GM18508 (cell line): ENCODE measurements at regions not wholly inside any gene's neighbourhood (a gene's known extent, or its start where the extent isn't known, plus 50 kb on each side); places are given as distances from the start of the nearest gene placed in this dataset.

ENCODE experiments used
- ATAC-seq: cut with Tn5 transposase; IDR thresholded peaks from one replicate; pipeline ENCODE4 v1.9.1; 2021; ENCODE audit warnings: moderate number of reproducible peaks; ENCODE audit not compliant: insufficient read depth, unreplicated experiment

DNA sequence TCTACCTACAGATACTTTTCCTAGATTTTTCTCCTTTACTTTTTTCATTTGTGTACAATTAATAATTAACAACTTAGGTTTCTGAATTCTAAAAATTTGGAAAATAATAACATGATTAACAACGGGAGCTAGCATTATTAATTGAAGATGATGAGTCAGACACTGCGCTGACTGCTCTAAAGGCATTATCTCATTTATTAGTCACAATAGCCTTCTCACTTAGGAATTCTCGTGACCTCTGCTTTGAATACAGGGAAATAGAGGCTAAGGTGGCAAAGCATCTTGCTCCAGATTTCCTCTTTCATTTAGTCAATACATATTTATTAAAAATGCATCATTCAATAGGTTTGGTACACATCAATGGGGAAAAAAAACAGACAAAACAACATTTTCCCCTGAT, 441.3 kb downstream of the PCDH18 start:
- no peak for ATAC-seq

DNA sequence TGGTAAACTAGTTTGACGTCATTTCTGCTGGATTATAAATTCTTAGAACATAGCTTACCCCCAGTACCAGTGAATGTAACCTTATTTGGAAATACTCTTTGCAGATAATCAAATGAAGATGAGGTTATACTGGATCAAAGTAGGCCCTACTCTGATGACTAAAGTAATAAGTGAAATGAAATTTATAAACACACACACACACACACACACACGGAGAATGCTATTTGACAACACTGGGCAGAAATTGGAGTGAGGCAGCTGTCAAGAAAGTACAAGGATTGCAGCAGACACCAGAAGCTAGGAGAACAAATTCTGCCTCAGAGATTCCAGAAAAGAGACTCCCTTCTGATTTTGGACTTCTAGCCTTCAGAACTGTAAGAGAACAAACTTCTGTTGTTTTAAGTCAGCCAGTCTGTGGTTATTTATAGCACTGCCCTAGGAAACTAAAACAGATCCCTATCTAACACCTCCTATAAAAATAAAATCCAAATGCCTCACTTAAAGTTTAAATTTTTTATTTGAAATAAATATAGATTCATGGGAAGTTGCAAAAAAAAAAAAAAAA, 448.6 kb downstream of the PCDH18 start:
- ATAC-seq, result no peak

DNA sequence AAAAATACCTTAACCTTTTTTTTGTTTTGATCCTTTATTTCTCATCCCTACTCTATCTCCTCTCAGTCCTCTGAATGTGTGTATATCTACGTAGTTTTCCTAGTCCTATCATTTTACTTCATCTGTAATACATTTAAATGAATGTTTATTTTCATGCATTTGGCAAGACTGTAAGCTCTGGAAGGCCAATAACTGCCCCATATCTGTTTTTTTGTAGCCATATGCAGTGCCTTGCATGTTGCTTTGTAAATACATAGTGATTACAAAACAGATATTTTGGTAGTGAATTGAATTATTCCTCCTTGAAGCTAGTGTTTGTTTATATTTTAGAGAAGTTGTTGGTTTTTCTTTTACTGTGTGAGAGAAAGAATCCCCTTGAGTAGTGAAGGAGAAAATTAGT, 450.2 kb downstream of the PCDH18 start:
- ATAC-seq, result no peak

DNA sequence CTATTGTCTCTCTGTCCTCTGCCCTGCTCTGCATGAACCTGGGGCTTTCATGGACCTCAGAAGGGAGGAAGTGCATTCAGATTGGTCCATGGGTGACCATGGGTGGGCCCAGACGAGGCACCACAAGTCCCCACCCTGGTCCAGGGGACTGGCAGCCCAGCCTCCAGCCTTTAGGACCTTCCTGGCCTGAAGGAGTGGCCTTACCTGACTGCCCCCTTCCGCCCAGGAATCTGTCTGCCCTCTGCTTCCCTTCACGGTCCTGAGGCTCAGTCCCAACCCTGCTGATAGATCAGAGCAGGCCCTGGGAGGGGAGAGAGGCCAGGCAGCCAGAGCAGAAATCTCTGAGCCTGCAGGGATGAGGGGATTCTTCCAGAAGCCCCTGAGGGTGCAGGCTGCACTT, 455.4 kb downstream of the PCDH18 start:
- no peak for ATAC-seq

DNA sequence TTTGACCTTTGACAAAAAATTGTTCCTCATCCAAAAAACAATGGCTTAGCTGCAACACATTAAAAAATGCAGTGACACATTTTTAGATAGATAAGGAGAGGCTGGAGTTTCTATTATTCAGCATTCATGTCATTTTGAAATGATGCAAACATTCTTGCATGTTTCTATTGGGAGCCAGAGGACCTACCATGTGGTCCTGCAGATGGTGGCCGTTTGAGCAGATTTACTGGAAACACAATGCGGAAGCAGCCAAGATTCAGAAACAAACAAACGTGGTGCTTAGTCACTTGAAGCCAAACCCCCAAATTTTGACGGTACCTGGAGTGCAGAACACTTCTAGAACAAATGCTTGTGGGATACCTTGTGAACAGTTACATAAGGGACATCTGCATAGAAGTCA, 456.7 kb downstream of the PCDH18 start:
- no peak for ATAC-seq

DNA sequence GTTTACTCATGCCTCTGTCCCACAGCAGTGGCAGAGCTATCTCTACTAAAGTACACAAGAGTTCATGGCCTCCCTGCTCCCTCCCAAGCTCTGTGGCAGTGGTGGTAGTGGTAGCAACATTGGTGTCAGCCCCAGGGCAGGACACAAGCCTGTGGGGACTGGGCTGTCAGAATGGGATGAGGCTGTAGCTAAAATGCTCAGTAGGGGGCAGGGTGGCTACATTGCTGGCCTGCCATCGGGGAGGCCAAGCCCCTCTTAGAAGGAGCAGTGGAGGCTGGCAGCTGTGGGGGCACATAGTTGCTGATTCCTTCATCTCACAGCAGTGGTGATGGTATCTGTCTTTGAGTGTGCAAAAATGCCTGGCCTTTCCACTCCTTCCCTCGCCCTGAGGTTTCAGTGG, 461.7 kb downstream of the PCDH18 start:
- ATAC-seq, result no peak

DNA sequence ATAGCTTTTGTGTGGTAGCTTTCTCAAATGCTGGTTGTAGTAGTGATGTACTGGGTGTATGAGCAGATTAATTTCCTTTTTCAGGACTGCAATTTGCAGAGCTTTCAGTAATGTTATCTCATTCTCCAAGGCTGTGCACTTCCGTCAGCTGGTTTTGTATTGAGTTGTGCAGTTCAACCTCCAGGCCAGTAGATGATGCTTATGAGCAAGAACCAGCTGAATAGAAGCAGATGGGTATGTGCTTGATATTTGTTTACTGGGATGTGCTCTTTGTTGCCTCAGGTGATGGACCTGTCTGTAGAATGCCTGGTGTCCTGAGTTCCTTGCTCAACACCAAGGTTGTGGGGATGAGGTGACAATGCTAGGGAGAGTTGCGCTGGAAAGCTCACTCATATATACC, 462.8 kb downstream of the PCDH18 start:
- no peak for ATAC-seq

DNA sequence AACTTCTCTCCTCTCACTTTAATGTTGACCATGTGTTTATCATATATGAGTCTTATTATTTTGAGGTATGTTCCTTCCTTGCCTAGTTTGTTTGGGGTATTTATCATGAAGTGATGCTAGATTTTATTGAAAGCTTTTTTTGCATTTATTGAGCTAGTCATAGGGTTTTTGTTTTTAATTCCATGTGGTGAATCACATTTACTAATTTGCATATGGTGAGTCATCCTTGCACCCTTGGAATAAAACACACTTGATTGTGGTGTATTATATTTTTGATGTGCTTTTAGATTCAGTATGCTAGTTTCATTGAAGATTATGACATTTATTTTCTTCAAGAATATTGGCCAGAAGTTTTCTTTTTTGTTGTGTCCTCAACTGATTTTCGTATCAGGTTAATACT, 464.6 kb downstream of the PCDH18 start:
- no peak for ATAC-seq

DNA sequence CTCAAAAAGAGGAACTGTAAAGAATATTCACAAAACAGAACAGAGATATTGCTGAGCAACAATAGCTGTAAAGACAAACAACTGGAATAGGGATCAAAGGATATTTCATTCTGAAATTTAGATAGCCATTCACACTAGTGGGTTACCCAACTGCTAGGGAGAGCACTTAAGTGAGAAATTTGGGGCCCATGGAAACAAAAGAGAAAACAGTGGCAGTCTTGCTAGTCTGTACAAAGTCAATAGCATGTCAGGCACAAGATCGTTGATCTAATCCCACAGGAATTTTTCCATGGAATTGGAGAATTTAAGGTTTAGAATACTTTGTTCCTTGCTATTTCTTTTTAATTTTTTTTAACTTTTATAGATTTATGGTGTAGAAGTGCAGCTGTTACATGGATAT, 467.0 kb downstream of the PCDH18 start:
- no peak for ATAC-seq

DNA sequence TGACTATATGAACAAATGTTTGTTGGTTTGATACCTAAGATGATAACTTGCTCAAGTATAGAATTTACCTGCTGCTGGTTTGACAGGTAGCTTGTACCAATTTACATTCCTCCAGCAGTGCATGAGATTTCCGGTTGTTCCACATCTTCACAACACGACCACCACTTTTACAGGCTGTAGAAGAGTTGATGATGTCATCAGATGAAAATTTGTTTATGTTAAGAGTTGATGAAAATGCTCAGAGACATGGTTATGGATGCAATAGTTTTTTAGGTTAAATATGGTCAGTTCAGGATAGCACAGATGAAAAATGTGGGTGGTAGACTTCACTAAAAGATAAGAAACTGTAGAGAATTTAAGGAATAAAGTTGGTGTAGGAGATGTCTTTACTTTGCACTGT, 468.3 kb downstream of the PCDH18 start:
- no peak for ATAC-seq

DNA sequence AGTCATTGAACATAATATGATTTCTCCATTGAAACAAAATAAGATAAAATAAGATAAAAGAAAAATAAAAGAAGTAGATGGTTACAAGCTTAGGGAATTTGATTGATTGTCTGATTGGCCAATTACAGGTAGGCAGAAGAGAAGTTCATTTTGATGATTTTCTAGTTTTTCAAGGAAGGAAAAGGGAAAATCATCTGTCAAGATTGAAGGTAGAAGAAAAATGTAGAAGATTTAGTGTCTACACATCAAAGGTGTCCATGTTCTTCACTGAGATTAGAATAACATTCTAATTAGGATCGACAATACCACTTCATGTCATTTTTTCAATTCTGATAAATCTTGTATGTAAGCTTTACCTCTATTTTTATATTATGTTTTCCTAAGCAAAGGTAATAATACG, 489.1 kb downstream of the PCDH18 start:
- no peak for ATAC-seq

DNA sequence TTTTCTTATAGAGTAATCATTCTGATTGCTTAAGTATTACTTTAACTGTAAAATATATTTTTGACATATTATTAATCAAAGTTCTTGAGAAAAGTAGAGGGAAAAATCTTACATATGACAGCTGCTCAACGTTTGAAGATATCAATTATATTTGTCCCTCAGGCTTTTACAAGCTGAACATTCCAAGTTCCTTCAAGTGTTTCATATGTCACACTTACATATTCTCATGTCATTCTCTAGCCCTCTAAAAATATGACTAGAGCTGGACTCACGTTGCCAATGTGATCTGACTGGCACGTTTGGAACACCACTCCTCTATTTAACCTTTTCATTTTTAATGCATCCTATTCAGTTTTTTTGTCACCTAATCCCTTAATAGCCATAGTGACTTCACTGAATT, 492.9 kb downstream of the PCDH18 start:
- ATAC-seq, result no peak

DNA sequence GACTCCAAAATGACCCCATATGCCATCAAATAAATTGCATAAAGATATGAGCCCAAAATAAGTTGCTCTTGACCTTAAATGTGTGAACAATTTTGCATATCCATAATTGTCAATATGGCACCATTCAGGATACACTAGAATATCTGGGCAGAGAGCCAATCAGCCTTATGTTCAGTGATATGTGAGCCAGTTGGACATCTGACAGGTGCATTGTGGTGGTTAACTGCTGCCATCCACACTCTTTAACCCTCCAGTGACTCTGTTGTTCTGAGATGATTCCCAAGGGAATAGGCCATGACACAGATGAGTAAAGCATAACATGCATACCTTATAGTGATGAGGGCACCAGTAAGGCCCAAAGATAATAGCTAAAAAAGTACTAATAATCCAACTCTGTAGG, 500.1 kb downstream of the PCDH18 start:
- ATAC-seq, result no peak

DNA sequence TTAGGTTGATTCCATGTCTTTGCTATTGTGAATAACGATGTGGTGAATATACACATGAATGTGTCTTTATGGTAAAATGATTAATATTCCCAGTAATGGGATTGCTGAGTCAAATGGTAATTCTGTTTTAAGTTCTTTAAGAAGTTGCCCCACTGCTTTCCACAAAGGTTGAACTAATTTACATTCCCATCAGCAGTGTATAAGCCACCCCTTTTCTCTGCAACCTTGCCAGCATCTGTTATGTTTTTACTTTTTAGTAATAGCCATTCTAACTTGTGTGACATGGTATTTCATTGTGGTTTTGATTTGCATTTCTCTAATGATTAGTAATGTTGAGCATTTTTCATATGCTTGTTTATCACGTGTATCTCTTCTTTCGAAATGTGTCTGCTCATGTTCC, 503.3 kb downstream of the PCDH18 start:
- ATAC-seq, result no peak

DNA sequence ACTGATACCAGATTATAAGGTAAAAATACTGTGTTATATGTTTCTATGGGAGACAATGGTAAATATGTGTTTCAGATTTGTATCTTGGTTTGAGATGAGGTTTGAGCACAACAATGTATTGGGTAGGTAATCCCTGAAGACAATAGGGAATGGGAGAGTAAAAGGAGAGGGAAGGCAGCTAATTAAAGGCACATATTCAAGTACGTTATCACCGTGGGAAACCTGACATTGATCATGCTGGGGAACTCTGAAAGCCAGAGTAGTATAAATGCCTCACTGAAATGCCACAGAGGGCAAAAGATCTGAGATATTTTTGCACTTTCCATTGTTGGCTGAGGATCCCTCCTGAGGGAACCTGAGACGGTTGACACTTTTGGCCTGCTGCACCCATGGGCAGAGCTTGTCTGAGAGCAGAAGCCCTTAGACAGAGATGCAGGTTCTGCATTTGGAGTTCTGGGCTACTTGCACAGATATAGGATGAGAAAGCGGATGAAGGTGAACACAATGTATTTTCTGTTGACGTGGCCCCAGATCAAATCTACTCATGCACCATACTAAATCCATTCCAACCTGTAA, 506.7 kb downstream of the PCDH18 start:
- ATAC-seq, result no peak

DNA sequence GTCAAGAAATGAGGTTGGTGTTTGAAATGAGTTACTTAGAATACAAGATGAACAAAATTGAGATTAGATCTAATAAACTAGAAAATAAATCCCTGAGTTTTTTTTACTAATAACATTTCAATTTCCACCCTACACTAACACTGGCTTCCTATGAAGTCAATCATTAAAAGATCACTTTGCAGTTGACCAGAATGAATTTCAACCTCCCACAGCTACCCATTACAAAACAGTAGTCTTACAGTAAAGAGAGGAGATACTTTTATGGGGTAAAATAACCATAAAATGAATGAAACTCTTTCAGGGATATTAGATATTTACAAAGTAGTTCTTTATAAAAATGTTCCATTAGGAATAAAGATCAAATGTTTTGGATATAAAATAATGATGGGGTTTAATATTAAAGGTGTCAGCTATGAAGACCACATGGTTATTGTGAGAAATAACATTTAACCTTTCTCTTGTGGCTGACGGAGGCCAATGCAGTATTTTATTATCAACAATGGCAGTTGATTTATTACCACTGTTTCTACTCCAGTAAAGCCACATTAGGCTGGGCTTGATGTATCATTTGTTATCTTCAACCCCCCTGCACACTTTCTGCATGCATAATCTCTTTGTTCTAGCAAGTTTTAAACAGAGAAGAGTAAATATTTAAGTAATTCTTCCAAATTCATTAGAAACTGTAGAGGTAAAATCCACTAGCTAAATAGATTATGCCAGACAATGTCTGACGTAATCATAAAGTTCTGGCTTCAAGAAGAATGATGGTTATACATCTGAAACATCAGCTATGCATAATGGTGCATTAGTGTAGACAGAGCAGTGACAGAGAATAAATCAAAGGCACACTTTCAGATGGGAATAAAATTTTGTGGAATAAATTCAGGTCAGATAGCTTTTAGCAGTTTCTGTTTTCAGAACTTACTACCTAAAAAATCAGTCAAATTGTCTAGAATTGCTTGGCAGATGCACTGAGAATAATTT, 516.6 kb downstream of the PCDH18 start:
- no peak for ATAC-seq

DNA sequence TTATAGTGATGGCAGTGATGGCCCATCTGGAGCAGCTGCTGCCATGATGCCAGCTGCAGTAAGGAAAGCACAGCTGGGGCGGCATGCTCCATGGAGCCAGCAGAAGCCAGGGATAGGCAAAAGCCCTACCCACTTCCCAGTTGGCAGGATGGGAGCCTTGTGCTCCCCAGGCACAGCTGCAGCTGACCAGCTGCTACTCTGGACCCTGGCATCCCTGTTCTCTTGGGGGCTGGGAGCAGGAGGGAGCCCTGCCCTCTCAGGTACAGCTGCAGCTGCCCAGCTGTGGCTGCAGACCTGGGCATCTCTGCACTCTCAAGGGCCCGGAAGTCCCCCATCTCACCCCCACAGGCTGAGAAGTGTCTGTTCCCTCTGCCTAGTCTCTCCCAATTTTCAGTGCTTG, 531.9 kb downstream of the PCDH18 start:
- no peak for ATAC-seq

DNA sequence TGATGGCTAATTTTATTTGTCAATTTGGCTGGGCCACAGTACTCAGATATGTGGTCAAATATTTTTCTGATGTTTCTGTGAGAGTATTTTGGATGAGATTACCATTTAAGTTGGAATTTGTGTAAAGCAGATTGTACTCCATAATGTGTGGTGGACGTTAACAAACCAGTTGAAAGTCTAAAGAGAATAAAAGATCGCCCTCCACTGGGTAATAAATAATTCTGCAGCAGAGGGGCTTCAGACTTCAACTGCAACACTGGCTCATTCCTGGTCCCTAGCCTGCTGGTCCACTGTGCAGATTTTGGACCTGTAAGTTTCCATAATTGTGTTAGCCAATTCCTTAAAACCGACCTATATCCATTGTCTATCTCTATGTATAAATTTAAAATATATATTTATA, 540.3 kb downstream of the PCDH18 start:
- ATAC-seq, result no peak

DNA sequence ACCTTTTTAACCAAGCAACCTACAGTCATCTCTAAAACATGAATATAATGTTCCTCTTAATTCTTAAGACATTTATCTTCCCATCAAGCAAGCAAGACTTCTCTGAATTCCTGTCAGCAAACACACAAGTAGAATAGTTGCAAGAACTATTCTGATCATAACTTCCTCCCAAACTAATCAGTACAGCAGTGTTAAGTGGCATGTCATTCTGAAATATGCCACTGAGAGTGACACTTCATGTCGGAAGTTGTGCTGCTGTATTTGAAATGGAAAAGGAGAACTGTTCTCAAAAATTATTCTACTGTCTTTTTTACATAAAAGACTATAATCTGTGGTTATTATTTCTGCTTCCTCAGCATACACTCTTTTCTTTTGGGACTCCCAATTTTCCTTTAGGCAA, 546.6 kb downstream of the PCDH18 start:
- ATAC-seq, result no peak

DNA sequence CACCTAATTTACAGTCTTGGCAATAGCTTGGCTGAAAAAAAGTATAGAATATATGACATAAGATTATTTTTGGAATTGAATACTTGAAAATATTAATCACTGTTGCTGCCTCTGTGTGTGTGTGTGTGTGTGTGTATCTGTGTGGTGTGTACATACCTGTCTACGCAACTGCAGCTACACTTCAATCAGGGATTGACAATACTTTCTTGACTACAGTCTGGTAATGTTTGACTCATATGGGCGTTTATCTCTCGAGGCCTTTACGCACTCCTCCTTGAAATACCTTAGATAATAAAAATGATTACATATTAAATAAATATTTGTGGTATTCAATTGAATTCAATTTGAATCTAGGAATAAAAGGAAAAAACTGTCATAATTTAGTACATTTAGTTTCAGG, 565.2 kb downstream of the PCDH18 start:
- ATAC-seq, result no peak

DNA sequence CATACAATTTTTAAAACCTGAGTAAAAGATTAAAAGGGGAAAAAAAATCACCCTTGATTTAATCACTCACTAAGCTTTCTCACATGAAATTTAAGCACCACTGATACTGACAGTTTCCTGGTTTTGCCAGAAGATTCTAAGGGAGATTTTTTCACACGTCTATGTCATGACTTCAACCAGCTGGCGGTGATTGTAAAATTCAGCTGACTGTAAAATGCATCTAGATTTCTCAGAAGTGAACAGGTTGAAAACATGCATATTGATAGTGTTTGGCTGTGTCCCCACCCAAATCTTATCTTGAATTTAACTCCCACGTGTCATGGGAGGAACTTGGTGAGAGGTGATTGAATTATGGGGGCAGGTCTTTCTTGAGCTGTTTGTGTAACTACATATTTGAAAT, 566.8 kb downstream of the PCDH18 start:
- no peak for ATAC-seq

DNA sequence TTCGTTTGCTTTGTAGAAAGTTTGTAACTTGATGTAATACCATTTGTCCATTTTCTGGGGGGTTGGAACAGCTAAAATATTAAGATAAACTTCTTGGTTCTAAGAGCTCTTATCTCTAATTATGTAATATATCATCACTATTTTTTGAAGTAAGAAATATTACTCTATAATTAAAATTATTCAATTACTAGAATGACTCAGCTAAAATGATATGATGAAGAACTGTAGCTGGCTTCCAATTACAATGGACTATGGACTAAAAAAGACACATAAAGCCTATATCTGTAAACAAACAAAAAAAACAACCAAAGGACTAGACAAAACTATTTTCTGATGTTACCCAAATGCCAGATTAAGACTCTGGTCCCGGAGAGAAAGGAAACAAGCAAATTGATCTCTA, 569.4 kb downstream of the PCDH18 start:
- no peak for ATAC-seq
